Naive thymus-derived CD4-positive, alpha-beta T cell (primary cell): ENCODE measurements at regions not wholly inside any gene's neighbourhood (a gene's known extent, or its start where the extent isn't known, plus 50 kb on each side); places are given as distances from the start of the nearest gene placed in this dataset.

ENCODE experiments used
- ATAC-seq: fragments of 150-1000 bp; cut with Tn5 transposase; 2 replicates; pipeline ENCODE4 v1.10.0; 2021; ENCODE audit warnings: mild to moderate bottlenecking, moderate library complexity
- CTCF ChIA-PET: fragments of 350-600 bp; sonication (Branson Sonifier 250); formaldehyde crosslinking; loops from one replicate; lab custom pipeline; 2021; ENCODE audit warnings: antibody characterized with exemption; lab: Charles Lee
- POLR2A ChIA-PET: fragments of 350-600 bp; sonication (Branson Sonifier 250); formaldehyde crosslinking; loops from one replicate; lab custom pipeline; 2021; ENCODE audit warnings: antibody characterized with exemption, inconsistent platforms; lab: Charles Lee
- DNase-seq, 9 donors: peaks; one replicate each; pipeline versions ENCODE4 v3.0.0 to v3.0.0-alpha.2; 2020 to 2022; ENCODE audit warnings: mixed read lengths in 1 of 9
- H3K27ac ChIP-seq: one replicate; pipeline ENCODE4 v1.7.0; 2013; ENCODE audit warnings: mild to moderate bottlenecking, low read depth, low read length, moderate library complexity
- H3K27me3 ChIP-seq, 2 donors: one replicate each; pipeline ENCODE4 v1.7.0; 2013; ENCODE audit warnings: low read length in 2 of 2, mild to moderate bottlenecking in 2 of 2, moderate library complexity in 2 of 2; ENCODE audit not compliant: control insufficient read depth in 2 of 2, insufficient read depth in 2 of 2
- H3K36me3 ChIP-seq, 3 experiments: 1 replicate in 2 of 3; 2 replicates in 1 of 3; pipeline ENCODE4 v1.7.0; 2013; ENCODE audit warnings: low read length in 3 of 3, mild to moderate bottlenecking in 3 of 3, moderate library complexity in 1 of 3; ENCODE audit not compliant: insufficient read depth in 3 of 3, control insufficient read depth in 2 of 3
- H3K4me1 ChIP-seq, 2 donors: one replicate each; pipeline ENCODE4 v1.7.0; 2013; ENCODE audit warnings: low read length in 2 of 2, mild to moderate bottlenecking in 2 of 2, moderate library complexity in 1 of 2; ENCODE audit not compliant: control insufficient read depth in 2 of 2, insufficient read depth in 2 of 2
- H3K4me3 ChIP-seq: 2 replicates; pipeline ENCODE4 v1.7.0; 2013; ENCODE audit warnings: mild to moderate bottlenecking, low read length
- H3K9me3 ChIP-seq, 3 experiments: 1 replicate in 2 of 3; 2 replicates in 1 of 3; pipeline ENCODE4 v1.7.0; 2013; ENCODE audit warnings: low read length in 3 of 3; ENCODE audit not compliant: control insufficient read depth in 2 of 3
- H3K27ac Mint-ChIP-seq, 9 donors: one replicate each; pipeline ENCODE4 v1.8.0; 2020 to 2022; ENCODE audit warnings: mixed read lengths in 9 of 9, mild to moderate bottlenecking in 8 of 9, moderate library complexity in 5 of 9, inconsistent platforms in 2 of 9
- H3K27me3 Mint-ChIP-seq, 5 donors: one replicate each; pipeline ENCODE4 v1.8.0; 2021 to 2022; ENCODE audit warnings: mixed read lengths in 5 of 5, mild to moderate bottlenecking in 1 of 5
- H3K36me3 Mint-ChIP-seq, 5 donors: one replicate each; pipeline ENCODE4 v1.8.0; 2020 to 2022; ENCODE audit warnings: mixed read lengths in 5 of 5, mild to moderate bottlenecking in 3 of 5, inconsistent platforms in 1 of 5
- H3K4me1 Mint-ChIP-seq, 7 donors: one replicate each; pipeline ENCODE4 v1.8.0; 2020 to 2022; ENCODE audit warnings: mixed read lengths in 7 of 7, mild to moderate bottlenecking in 3 of 7, inconsistent platforms in 1 of 7
- H3K4me3 Mint-ChIP-seq, 10 donors: one replicate each; pipeline ENCODE4 v1.8.0; 2020 to 2022; ENCODE audit warnings: mild to moderate bottlenecking in 10 of 10, mixed read lengths in 10 of 10, moderate library complexity in 6 of 10, inconsistent platforms in 2 of 10
- H3K9me3 Mint-ChIP-seq, 11 donors: one replicate each; pipeline ENCODE4 v1.8.0; 2020 to 2022; ENCODE audit warnings: mixed read lengths in 11 of 11, mild to moderate bottlenecking in 4 of 11, inconsistent platforms in 1 of 11, moderate library complexity in 1 of 11
- intact Hi-C, 2 donors: fragments of 100-400 bp; cut with micrococcal nuclease; formaldehyde crosslinking; loops; one replicate each; pipeline ENCODE4 v1.15.1; 2023

- no peaks in the 10 kb centered on the region for H3K4me1 ChIP-seq
- no peak overlapping the region for H3K4me3 ChIP-seq
- ChIA-PET CTCF (no interaction called here), POLR2A (no interaction called here)
- H3K4me3 Mint-ChIP-seq: no peak overlapping the region
- H3K4me1 Mint-ChIP-seq: no peaks in the 10 kb centered on the region
- DNase-seq (no peak), ATAC-seq (no peak)
- no peaks in the 10 kb centered on the region for H3K36me3 Mint-ChIP-seq
- no peaks in the 10 kb centered on the region for H3K27me3 ChIP-seq
- peaks cover 0 to 5% (median 0%) of the 10 kb centered on the region in 5 donors for H3K27me3 Mint-ChIP-seq
- no peak overlapping the region for H3K27ac Mint-ChIP-seq
- no peaks in the 10 kb centered on the region for H3K36me3 ChIP-seq
- H3K9me3 Mint-ChIP-seq: peaks cover 0 to 5% (median 0%) of the 10 kb centered on the region in 11 donors
- intact Hi-C loops: no loop called here
- no peaks in the 10 kb centered on the region for H3K9me3 ChIP-seq
- no peak overlapping the region for H3K27ac ChIP-seq
These were observed 183.0 kb downstream of the GBA3 start for GRCh38 chr4:22875587-22876257.

GRCh38 chr4:22874334-22874912, 181.7 kb downstream of the GBA3 start:
- no peak overlapping the region for H3K4me3 ChIP-seq
- Mint-ChIP-seq H3K4me1 (no peaks in the 10 kb centered on the region), H3K36me3 (no peaks in the 10 kb centered on the region), H3K4me3 (no peak overlapping the region), H3K27me3 (peaks cover 0 to 8% (median 0%) of the 10 kb centered on the region in 5 donors), H3K9me3 (peaks cover 0 to 9% (median 0%) of the 10 kb centered on the region in 11 donors), H3K27ac (no peak overlapping the region)
- no peak overlapping the region for H3K27ac ChIP-seq
- H3K27me3 ChIP-seq: no peaks in the 10 kb centered on the region
- intact Hi-C loops: no loop called here
- ChIA-PET CTCF (no interaction called here), POLR2A (no interaction called here)
- no peaks in the 10 kb centered on the region for H3K4me1 ChIP-seq
- no peak for DNase-seq
- no peaks in the 10 kb centered on the region for H3K9me3 ChIP-seq
- H3K36me3 ChIP-seq: no peaks in the 10 kb centered on the region
- no peak for ATAC-seq

- ChIA-PET POLR2A (no interaction called here), CTCF (no interaction called here)
- H3K4me1 ChIP-seq: no peaks in the 10 kb centered on the region
- no peaks in the 10 kb centered on the region for H3K27me3 ChIP-seq
- no peak overlapping the region for H3K27ac ChIP-seq
- ATAC-seq (no peak), DNase-seq (no peak)
- H3K9me3 Mint-ChIP-seq: peaks cover 0 to 13% (median 0%) of the 10 kb centered on the region in 11 donors
- no peak overlapping the region for H3K4me3 ChIP-seq
- no peak overlapping the region for H3K27ac Mint-ChIP-seq
- peaks cover 0 to 12% (median 0%) of the 10 kb centered on the region in 5 donors for H3K27me3 Mint-ChIP-seq
- no peaks in the 10 kb centered on the region for H3K36me3 Mint-ChIP-seq
- intact Hi-C loops: no loop called here
- H3K9me3 ChIP-seq: no peaks in the 10 kb centered on the region
- peaks cover 0 to 3% (median 0%) of the 10 kb centered on the region in 7 donors for H3K4me1 Mint-ChIP-seq
- no peaks in the 10 kb centered on the region for H3K36me3 ChIP-seq
- H3K4me3 Mint-ChIP-seq: no peak overlapping the region
These were observed 181.2 kb downstream of the GBA3 start for GRCh38 chr4:22873899-22874298.

GRCh38 chr4:22870847-22871449, 178.2 kb downstream of the GBA3 start:
- H3K27me3 ChIP-seq: no peaks in the 10 kb centered on the region
- H3K36me3 Mint-ChIP-seq: no peaks in the 10 kb centered on the region
- H3K27ac Mint-ChIP-seq: no peak overlapping the region
- no peak overlapping the region for H3K27ac ChIP-seq
- ATAC-seq: no peak
- H3K4me1 Mint-ChIP-seq: peaks cover 0 to 3% (median 0%) of the 10 kb centered on the region in 7 donors
- H3K9me3 Mint-ChIP-seq: peaks cover 0 to 10% (median 0%) of the 10 kb centered on the region in 11 donors
- POLR2A ChIA-PET: no interaction called here
- no peaks in the 10 kb centered on the region for H3K4me1 ChIP-seq
- no peak overlapping the region for H3K4me3 Mint-ChIP-seq
- DNase-seq: no peak
- no peaks in the 10 kb centered on the region for H3K9me3 ChIP-seq
- H3K4me3 ChIP-seq: no peak overlapping the region
- intact Hi-C loops: no loop called here
- CTCF ChIA-PET: no interaction called here
- H3K36me3 ChIP-seq: no peaks in the 10 kb centered on the region
- H3K27me3 Mint-ChIP-seq: peaks cover 0 to 12% (median 0%) of the 10 kb centered on the region in 5 donors

- DNase-seq: no peak
- Mint-ChIP-seq H3K36me3 (no peaks in the 10 kb centered on the region), H3K4me1 (peaks cover 0 to 3% (median 0%) of the 10 kb centered on the region in 7 donors), H3K9me3 (peaks cover 0 to 8% (median 0%) of the 10 kb centered on the region in 11 donors), H3K4me3 (no peak overlapping the region), H3K27ac (no peak overlapping the region), H3K27me3 (peaks cover 0 to 7% (median 0%) of the 10 kb centered on the region in 5 donors)
- Histone ChIP-seq H3K36me3 (no peaks in the 10 kb centered on the region), H3K4me3 (no peak overlapping the region), H3K9me3 (no peaks in the 10 kb centered on the region), H3K27me3 (no peaks in the 10 kb centered on the region), H3K27ac (no peak overlapping the region), H3K4me1 (no peaks in the 10 kb centered on the region)
- ChIA-PET POLR2A (no interaction called here), CTCF (interaction anchor here (0.6 kb wide), 1 partner anchor 480 kb away, joined by 3 read pairs; no protein-coding TSS in a partner anchor)
- intact Hi-C loops: no loop called here
- ATAC-seq: no peak
These were observed 176.5 kb downstream of the GBA3 start for GRCh38 chr4:22869235-22869634.
